CD4-positive, alpha-beta T cell treated with Interferon gamma for 1 hour (primary cell): ENCODE measurements at regions not wholly inside any gene's neighbourhood (a gene's known extent, or its start where the extent isn't known, plus 50 kb on each side); places are given as distances from the start of the nearest gene placed in this dataset.
"Not testable (repeated sequence)": the region's sequence is repeated elsewhere in the genome, so short reads cannot be mapped to it uniquely, and the experiment has no call there.

Experiments used
- DNase-seq: peaks from one replicate; pipeline ENCODE4 v3.0.0-alpha.2; 2020

- DNase-seq = no peak
These were observed 161.5 kb upstream of the MAN1A1 start for GRCh38 chr6:119511024-119511423.

- no peak for DNase-seq
These were observed 160.7 kb upstream of the MAN1A1 start for GRCh38 chr6:119510246-119510645.

- no peak for DNase-seq
These were observed 157.1 kb upstream of the MAN1A1 start for GRCh38 chr6:119506631-119507174.

- DNase-seq = no peak
These were observed 152.4 kb upstream of the MAN1A1 start for GRCh38 chr6:119501798-119502483.

DNA sequence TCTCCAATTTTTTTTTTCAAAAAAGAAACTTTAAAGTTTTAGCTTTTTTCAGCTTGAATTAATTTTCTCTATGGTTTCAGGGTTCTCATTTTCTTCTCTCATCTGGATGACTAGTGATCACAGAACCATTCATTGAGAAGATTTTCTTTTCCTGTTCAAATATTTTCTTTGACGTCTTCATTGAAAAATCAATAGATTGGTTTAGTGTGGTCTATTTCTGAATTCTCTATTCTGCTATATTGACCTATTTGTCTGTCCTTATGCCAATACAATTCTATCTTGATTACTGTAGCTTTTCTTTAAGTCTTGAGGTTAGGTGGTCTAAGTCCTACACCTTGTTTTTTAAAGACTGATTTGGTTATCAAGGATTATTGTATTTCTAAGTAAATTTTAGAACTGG lies 150.2 kb upstream of the MAN1A1 start:
- no peak for DNase-seq

GRCh38 chr6:119497988-119498727 lies 148.6 kb upstream of the MAN1A1 start:
- no peak for DNase-seq

DNA sequence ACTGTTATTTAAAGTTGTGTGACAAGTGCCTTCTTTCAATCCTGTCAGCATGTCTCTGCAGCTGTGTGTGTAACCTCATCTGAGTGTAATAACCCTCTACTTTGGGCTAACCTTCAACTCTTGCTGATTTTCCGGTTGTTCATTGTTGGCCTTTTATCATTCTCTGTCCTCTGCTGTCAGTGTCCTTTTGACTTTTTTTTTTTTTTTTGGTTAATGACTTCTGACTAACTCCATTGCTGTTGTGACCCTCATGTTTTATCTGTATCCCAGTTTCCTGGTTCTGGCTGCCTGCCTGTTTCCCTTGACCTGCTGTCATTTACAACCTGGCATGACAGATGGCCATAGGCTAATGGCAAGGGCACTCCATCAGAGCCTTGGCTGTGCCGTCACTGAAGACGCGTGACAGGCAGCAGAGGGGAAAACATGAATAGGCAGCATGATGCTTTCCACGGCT lies 145.7 kb upstream of the MAN1A1 start:
- DNase-seq = no peak

- no peak for DNase-seq
These were observed 144.4 kb upstream of the MAN1A1 start for GRCh38 chr6:119493980-119494379.

- not testable (repeated sequence) for DNase-seq
These were observed 141.6 kb upstream of the MAN1A1 start for GRCh38 chr6:119491112-119491511.

- not testable (repeated sequence) for DNase-seq
These were observed 140.5 kb upstream of the MAN1A1 start for GRCh38 chr6:119490050-119490449.

GRCh38 chr6:119484598-119484997 lies 135.0 kb upstream of the MAN1A1 start:
- no peak for DNase-seq

DNA sequence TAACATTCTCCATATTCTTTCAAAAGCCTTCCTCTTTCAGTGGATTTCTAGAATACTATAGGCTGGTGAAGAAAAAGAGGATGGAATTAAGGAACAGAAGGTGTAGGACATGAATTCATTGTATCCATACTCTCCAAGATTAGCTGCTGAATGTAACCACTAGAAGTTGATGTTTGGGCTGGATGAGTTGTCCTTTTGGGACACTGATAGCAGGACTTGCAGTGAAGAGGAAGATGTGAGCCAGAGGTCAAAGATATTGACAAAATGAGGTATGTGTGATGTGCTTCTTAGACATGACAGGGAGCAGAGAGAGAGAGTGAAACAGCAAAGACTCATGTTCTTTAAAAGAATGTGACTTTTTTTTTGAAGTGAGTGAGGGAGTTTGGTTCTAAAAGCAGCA lies 134.3 kb upstream of the MAN1A1 start:
- DNase-seq = no peak

DNA sequence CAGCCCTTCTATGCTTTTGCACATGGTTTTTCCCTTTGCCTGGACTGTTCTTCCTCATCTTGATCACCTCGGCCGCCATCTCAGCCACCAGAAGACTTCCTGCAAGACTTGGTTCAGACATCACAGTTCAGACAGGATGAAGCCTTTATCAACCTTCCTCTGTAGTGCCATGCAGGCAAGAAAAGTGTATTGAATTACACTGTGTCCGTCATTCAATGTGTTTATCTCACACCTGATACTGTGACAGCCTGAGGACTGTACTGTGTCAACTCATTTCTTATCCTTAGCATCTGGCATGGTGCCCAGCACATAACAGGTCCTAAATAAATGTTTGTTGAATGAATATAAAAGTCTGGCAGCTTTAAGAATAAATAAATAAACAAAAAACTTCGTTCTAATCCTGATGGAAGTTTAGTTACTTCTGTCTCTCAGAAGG lies 133.3 kb upstream of the MAN1A1 start:
- no peak for DNase-seq

DNA sequence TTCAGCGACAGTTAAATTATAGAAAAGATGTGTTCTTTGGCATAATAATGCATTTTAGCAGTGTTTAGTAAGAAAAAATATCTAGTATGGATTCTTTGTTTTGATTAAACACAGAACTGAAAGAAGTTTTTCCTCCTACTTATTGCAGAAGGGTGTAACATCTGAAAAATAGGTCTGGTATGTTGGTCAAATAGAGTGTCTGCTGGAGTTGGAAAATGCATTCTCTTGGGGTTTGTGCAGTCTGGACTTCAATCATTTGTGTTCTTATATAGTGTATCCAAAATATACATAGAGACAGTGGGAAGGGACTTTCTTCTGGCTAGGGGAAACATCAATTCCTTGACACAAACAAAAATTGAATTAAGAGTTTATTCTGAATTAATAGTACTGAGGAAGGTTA lies 132.4 kb upstream of the MAN1A1 start:
- no peak for DNase-seq

GRCh38 chr6:119480961-119481497 lies 131.5 kb upstream of the MAN1A1 start:
- DNase-seq = no peak

DNA sequence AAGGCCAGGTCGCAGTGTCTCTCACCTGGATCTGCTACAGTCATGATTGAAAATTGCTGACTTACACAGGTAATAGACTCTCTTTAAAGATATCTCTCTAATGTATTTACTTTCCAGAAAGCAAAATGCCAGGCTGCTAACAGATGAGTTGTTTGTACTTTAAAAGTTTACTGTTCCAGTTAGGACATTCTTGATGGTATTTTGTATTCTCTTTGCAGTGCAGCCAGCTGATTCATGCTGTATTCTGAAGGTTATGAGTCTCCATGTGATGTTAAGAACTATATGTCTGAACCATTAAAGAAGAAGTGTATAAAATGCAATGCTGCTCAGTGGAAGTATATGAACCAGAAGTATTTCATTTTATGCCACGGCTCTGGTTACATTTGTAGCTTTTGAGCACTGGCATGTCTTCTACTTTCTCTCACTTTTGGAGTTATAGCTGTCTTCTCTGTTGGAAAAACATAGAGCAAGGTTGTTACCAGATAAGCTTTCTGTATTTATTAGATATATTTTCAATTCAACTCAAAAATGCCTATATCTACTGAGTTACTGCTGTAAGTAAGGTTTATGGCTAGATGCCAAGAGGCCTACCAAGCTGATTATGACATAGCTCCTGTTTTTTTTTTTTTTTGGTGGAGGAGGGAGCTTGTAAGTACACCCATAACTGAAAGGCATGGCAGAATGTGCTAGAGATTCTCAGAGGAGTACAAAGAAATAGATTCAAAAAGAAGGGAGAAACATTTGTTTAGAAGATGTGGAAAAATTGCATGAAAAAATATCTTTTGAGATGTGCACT lies 130.5 kb upstream of the MAN1A1 start:
- DNase-seq = no peak

GRCh38 chr6:119476554-119476953 lies 127.0 kb upstream of the MAN1A1 start:
- DNase-seq = no peak

- DNase-seq = no peak
These were observed 126.5 kb upstream of the MAN1A1 start for GRCh38 chr6:119476024-119476423.

GRCh38 chr6:119470893-119471542 lies 121.5 kb upstream of the MAN1A1 start:
- DNase-seq = no peak

DNA sequence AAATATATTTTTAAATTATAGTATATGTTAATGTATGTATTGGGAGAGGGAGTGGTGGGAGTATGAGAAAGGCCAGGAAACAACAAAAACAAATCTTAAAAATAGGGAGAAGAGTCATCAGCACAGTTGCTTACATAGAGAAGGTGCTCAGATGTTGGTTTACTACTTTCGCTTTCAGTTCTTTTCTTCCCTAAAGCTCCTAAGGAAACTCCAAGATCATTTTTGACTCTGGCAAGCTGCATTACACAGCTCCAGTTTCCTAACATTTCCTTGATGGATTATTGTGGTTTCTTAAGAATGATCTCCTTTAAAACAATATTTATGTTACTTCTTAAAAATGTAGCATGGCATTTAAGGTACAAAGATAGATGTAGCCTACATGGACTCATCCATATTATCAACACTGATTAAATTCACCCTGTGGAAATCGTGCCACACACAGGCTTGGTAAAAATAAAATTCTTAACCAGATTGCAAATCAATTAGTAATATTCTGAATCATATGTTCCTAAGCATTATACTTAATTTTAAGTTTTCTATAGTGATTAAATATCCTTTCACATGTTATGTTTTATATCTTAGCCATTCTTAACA lies 118.0 kb upstream of the MAN1A1 start:
- DNase-seq = no peak

GRCh38 chr6:119466226-119466625 lies 116.7 kb upstream of the MAN1A1 start:
- no peak for DNase-seq

- DNase-seq = no peak
These were observed 113.6 kb upstream of the MAN1A1 start for GRCh38 chr6:119463081-119463626.
